GM12878 (cell line): ENCODE measurements at regions not wholly inside any gene's neighbourhood (a gene's known extent, or its start where the extent isn't known, plus 50 kb on each side); places are given as distances from the start of the nearest gene placed in this dataset.

Experiments
- ASH2L ChIP-seq: fragments of 300-600, 200-600 bp; sonication (generic); IDR thresholded peaks from 2 replicates; pipeline ENCODE4 v1.6.1; 2017; ENCODE audit warnings: low read depth, mild to moderate bottlenecking, borderline replicate concordance
- CHD4 ChIP-seq: fragments of 200-600 bp; sonication (generic); IDR thresholded peaks from 2 replicates; pipeline ENCODE4 v1.6.1; 2016; ENCODE audit warnings: mild to moderate bottlenecking
- EP300 ChIP-seq, 2 experiments: fragments of 150-350 bp in 1 of 2; IDR thresholded peaks; 2 replicates each; pipeline ENCODE4 v1.6.1; 2011 to 2012; ENCODE audit warnings: low read depth in 2 of 2, low read length in 2 of 2, borderline replicate concordance in 1 of 2, improper control_type of control experiment in 1 of 2, inconsistent platforms in 1 of 2; ENCODE audit not compliant: control insufficient read depth in 1 of 2
- EZH2 ChIP-seq: IDR thresholded peaks from 2 replicates; pipeline ENCODE4 v1.6.1; 2012; ENCODE audit warnings: low read depth, mild to moderate bottlenecking, control low read depth, inconsistent platforms, low read length, borderline replicate concordance; ENCODE audit not compliant: control insufficient read depth
- PAX5 ChIP-seq: IDR thresholded peaks from 2 replicates; pipeline ENCODE4 v1.6.1; 2011; ENCODE audit warnings: low read depth, low read length, borderline replicate concordance
- POLR2AphosphoS5 ChIP-seq: IDR thresholded peaks from 2 replicates; pipeline ENCODE4 v1.6.1; 2011; ENCODE audit warnings: mild to moderate bottlenecking, low read length, inconsistent platforms
- YY1 ChIP-seq: IDR thresholded peaks from 2 replicates; pipeline ENCODE4 v1.6.1; 2011; ENCODE audit warnings: low read depth, mild to moderate bottlenecking, low read length
- TF ChIP-seq, protein P1 (sequence below): IDR thresholded peaks from 2 replicates; pipeline ENCODE4 v1.6.1; 2011; ENCODE audit warnings: low read depth, mild to moderate bottlenecking, low read length, moderate library complexity, borderline replicate concordance; ENCODE audit errors: extremely low read depth
- TF ChIP-seq, protein P2 (sequence below), 3 experiments: IDR thresholded peaks in 2 of 3; conservative IDR thresholded peaks in 1 of 3; 2 replicates each; pipeline ENCODE4 v1.5.1; 2011; ENCODE audit warnings: low read depth in 3 of 3, low read length in 3 of 3, mild to moderate bottlenecking in 3 of 3, control low read depth in 2 of 3, moderate library complexity in 2 of 3, inconsistent platforms in 1 of 3, mixed read lengths in 1 of 3; ENCODE audit not compliant: control insufficient read depth in 2 of 3, insufficient read depth in 1 of 3; ENCODE audit errors: extremely low read depth in 1 of 3
- TF ChIP-seq, protein P3 (sequence below): IDR thresholded peaks from 2 replicates; pipeline ENCODE4 v1.6.1; 2012; ENCODE audit warnings: low read length, inconsistent platforms
- TF ChIP-seq, protein P4 (sequence below): IDR thresholded peaks from 2 replicates; pipeline ENCODE4 v1.6.1; 2012; ENCODE audit warnings: mild to moderate bottlenecking, low read depth, low read length

DNA sequence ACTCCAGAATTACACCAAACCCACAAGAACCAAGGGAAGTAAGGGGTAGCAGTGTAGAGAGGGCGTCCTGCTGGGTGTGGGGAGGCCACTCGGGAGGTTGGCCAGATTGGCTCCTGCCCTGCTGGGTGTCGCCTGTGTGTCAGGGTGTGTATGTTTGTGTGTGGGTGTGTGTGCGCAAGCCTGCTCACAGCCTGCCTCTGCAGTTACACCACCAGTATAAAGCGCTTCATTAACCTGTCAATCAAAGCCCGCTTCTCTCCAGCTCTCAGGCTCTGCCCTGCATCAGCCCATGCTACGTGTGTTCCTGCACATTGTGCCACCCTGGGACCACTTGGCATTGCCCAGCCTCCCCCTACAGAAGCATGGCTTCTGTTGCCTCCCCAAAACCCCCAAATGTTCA is 83.3 kb upstream of the PAX2 start:
- TF ChIP-seq YY1 (no peak), CHD4 (no peak), EP300 (IDR thresholded peaks at IDR 0.05; ENCODE audit: borderline replicate concordance in 1 of 2, control insufficient read depth in 1 of 2, low read depth in 2 of 2, low read length in 2 of 2) (no peak), PAX5 (no peak), ASH2L (no peak), EZH2 (no peak), POLR2AphosphoS5 (no peak)
- TF ChIP-seq, protein P1, sequence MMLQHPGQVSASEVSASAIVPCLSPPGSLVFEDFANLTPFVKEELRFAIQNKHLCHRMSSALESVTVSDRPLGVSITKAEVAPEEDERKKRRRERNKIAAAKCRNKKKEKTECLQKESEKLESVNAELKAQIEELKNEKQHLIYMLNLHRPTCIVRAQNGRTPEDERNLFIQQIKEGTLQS: no peak
- TF ChIP-seq, protein P2, sequence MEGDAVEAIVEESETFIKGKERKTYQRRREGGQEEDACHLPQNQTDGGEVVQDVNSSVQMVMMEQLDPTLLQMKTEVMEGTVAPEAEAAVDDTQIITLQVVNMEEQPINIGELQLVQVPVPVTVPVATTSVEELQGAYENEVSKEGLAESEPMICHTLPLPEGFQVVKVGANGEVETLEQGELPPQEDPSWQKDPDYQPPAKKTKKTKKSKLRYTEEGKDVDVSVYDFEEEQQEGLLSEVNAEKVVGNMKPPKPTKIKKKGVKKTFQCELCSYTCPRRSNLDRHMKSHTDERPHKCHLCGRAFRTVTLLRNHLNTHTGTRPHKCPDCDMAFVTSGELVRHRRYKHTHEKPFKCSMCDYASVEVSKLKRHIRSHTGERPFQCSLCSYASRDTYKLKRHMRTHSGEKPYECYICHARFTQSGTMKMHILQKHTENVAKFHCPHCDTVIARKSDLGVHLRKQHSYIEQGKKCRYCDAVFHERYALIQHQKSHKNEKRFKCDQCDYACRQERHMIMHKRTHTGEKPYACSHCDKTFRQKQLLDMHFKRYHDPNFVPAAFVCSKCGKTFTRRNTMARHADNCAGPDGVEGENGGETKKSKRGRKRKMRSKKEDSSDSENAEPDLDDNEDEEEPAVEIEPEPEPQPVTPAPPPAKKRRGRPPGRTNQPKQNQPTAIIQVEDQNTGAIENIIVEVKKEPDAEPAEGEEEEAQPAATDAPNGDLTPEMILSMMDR (IDR thresholded peaks at IDR 0.05 in 2 of 3, conservative IDR thresholded peaks at IDR 0.05 in 1 of 3; ENCODE audit: control insufficient read depth in 2 of 3, extremely low read depth in 1 of 3, insufficient read depth in 1 of 3, low read depth in 3 of 3, low read length in 3 of 3): no peak
- TF ChIP-seq, protein P3, sequence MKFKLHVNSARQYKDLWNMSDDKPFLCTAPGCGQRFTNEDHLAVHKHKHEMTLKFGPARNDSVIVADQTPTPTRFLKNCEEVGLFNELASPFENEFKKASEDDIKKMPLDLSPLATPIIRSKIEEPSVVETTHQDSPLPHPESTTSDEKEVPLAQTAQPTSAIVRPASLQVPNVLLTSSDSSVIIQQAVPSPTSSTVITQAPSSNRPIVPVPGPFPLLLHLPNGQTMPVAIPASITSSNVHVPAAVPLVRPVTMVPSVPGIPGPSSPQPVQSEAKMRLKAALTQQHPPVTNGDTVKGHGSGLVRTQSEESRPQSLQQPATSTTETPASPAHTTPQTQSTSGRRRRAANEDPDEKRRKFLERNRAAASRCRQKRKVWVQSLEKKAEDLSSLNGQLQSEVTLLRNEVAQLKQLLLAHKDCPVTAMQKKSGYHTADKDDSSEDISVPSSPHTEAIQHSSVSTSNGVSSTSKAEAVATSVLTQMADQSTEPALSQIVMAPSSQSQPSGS: no peak
- TF ChIP-seq, protein P4, sequence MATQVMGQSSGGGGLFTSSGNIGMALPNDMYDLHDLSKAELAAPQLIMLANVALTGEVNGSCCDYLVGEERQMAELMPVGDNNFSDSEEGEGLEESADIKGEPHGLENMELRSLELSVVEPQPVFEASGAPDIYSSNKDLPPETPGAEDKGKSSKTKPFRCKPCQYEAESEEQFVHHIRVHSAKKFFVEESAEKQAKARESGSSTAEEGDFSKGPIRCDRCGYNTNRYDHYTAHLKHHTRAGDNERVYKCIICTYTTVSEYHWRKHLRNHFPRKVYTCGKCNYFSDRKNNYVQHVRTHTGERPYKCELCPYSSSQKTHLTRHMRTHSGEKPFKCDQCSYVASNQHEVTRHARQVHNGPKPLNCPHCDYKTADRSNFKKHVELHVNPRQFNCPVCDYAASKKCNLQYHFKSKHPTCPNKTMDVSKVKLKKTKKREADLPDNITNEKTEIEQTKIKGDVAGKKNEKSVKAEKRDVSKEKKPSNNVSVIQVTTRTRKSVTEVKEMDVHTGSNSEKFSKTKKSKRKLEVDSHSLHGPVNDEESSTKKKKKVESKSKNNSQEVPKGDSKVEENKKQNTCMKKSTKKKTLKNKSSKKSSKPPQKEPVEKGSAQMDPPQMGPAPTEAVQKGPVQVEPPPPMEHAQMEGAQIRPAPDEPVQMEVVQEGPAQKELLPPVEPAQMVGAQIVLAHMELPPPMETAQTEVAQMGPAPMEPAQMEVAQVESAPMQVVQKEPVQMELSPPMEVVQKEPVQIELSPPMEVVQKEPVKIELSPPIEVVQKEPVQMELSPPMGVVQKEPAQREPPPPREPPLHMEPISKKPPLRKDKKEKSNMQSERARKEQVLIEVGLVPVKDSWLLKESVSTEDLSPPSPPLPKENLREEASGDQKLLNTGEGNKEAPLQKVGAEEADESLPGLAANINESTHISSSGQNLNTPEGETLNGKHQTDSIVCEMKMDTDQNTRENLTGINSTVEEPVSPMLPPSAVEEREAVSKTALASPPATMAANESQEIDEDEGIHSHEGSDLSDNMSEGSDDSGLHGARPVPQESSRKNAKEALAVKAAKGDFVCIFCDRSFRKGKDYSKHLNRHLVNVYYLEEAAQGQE: no peak
